Upper lobe of right lung (tissue), 1 donor: ENCODE measurements at regions not wholly inside any gene's neighbourhood (a gene's known extent, or its start where the extent isn't known, plus 50 kb on each side); places are given as distances from the start of the nearest gene placed in this dataset.

Experiments
- ATAC-seq: fragments of 200-7000 bp; cut with Tn5 transposase; one replicate; pipeline ENCODE4 v1.9.1; 2020; ENCODE audit warnings: mild to moderate bottlenecking, moderate library complexity
- DNase-seq: peaks from one replicate; pipeline ENCODE4 v3.0.0-alpha.2; 2020
- H3K27ac ChIP-seq: fragments of 200-600 bp; one replicate; pipeline ENCODE4 v1.8.0; 2022
- H3K27me3 ChIP-seq: fragments of 200-600 bp; one replicate; pipeline ENCODE4 v1.8.0; 2022; ENCODE audit warnings: mild to moderate bottlenecking
- H3K36me3 ChIP-seq: fragments of 200-600 bp; one replicate; pipeline ENCODE4 v1.8.0; 2022
- H3K4me1 ChIP-seq: fragments of 200-600 bp; one replicate; pipeline ENCODE4 v1.8.0; 2022
- H3K4me3 ChIP-seq: fragments of 200-600 bp; one replicate; pipeline ENCODE4 v1.8.0; 2022; ENCODE audit warnings: mild to moderate bottlenecking
- H3K9me3 ChIP-seq: fragments of 200-600 bp; one replicate; pipeline ENCODE4 v1.8.0; 2022
- CTCF ChIP-seq: fragments of 200-600 bp; IDR thresholded peaks from one replicate; pipeline ENCODE4 v1.8.0; 2022; ENCODE audit warnings: antibody characterized with exemption
- intact Hi-C: fragments of 100-400 bp; cut with DNase I; formaldehyde crosslinking; loops from one replicate; pipeline ENCODE4 v1.11.0; 2022
- donor health status: DM: no; HTN: yes; CAD: no; lungs with severe emphysema.

- H3K36me3 ChIP-seq = no peaks in the 10 kb centered on the region
- no peaks in the 10 kb centered on the region for H3K9me3 ChIP-seq
- no peak overlapping the region for H3K27ac ChIP-seq
- intact Hi-C loops = no loop called here
- DNase-seq (no peak), ATAC-seq (no peak)
- H3K4me1 ChIP-seq = no peaks in the 10 kb centered on the region
- no peaks in the 10 kb centered on the region for H3K27me3 ChIP-seq
- no peak for TF ChIP-seq CTCF
- no peak overlapping the region for H3K4me3 ChIP-seq
These were observed 190.6 kb upstream of the NBEA start for GRCh38 chr13:34751492-34751891.

GRCh38 chr13:34752283-34752960, 189.6 kb upstream of the NBEA start:
- no peak overlapping the region for H3K27ac ChIP-seq
- no peak for TF ChIP-seq CTCF
- ATAC-seq = no peak
- H3K4me1 ChIP-seq = no peaks in the 10 kb centered on the region
- H3K27me3 ChIP-seq = no peaks in the 10 kb centered on the region
- intact Hi-C loops = no loop called here
- no peaks in the 10 kb centered on the region for H3K36me3 ChIP-seq
- no peaks in the 10 kb centered on the region for H3K9me3 ChIP-seq
- no peak for DNase-seq
- no peak overlapping the region for H3K4me3 ChIP-seq

- no peak for ATAC-seq
- no peak for DNase-seq
- intact Hi-C loops = no loop called here
- Histone ChIP-seq H3K4me1 (no peaks in the 10 kb centered on the region), H3K4me3 (no peak overlapping the region), H3K27ac (no peak overlapping the region), H3K9me3 (no peaks in the 10 kb centered on the region), H3K36me3 (no peaks in the 10 kb centered on the region), H3K27me3 (no peaks in the 10 kb centered on the region)
- no peak for TF ChIP-seq CTCF
These were observed 185.9 kb upstream of the NBEA start for GRCh38 chr13:34756136-34756535.

- Histone ChIP-seq H3K9me3 (no peaks in the 10 kb centered on the region), H3K27ac (no peak overlapping the region), H3K27me3 (no peaks in the 10 kb centered on the region), H3K4me1 (no peaks in the 10 kb centered on the region), H3K36me3 (no peaks in the 10 kb centered on the region), H3K4me3 (no peak overlapping the region)
- no peak for DNase-seq
- TF ChIP-seq CTCF = no peak
- intact Hi-C loops = no loop called here
- ATAC-seq = no peak
These were observed 185.5 kb upstream of the NBEA start for GRCh38 chr13:34756572-34756971.

- Histone ChIP-seq H3K27me3 (no peaks in the 10 kb centered on the region), H3K27ac (no peak overlapping the region), H3K4me3 (no peak overlapping the region), H3K9me3 (no peaks in the 10 kb centered on the region), H3K36me3 (no peaks in the 10 kb centered on the region), H3K4me1 (no peaks in the 10 kb centered on the region)
- no peak for TF ChIP-seq CTCF
- ATAC-seq (no peak), DNase-seq (no peak)
- intact Hi-C loops = no loop called here
These were observed 184.6 kb upstream of the NBEA start for GRCh38 chr13:34757441-34757840.

- no peak for TF ChIP-seq CTCF
- intact Hi-C loops = no loop called here
- H3K36me3 ChIP-seq = no peaks in the 10 kb centered on the region
- DNase-seq (no peak), ATAC-seq (no peak)
- no peaks in the 10 kb centered on the region for H3K4me1 ChIP-seq
- H3K9me3 ChIP-seq = no peaks in the 10 kb centered on the region
- H3K4me3 ChIP-seq = no peak overlapping the region
- no peaks in the 10 kb centered on the region for H3K27me3 ChIP-seq
- no peak overlapping the region for H3K27ac ChIP-seq
These were observed 183.4 kb upstream of the NBEA start for GRCh38 chr13:34758628-34759027.
